HG03139 (cell line): ENCODE measurements at regions not wholly inside any gene's neighbourhood (a gene's known extent, or its start where the extent isn't known, plus 50 kb on each side); places are given as distances from the start of the nearest gene placed in this dataset.

ENCODE experiments used
- ATAC-seq: cut with Tn5 transposase; IDR thresholded peaks from one replicate; pipeline ENCODE4 v1.9.1; 2021; ENCODE audit not compliant: unreplicated experiment

- no peak for ATAC-seq
Observed at GRCh38 chr2:129252781-129253460, 726.5 kb upstream of the RAB6C start.

GRCh38 chr2:129253461-129253812, 726.0 kb upstream of the RAB6C start:
- ATAC-seq = no peak

GRCh38 chr2:129254718-129255117, 724.7 kb upstream of the RAB6C start:
- no peak for ATAC-seq

GRCh38 chr2:129255610-129256313, 723.7 kb upstream of the RAB6C start:
- no peak for ATAC-seq

- ATAC-seq = no peak
Observed at GRCh38 chr2:129256642-129257041, 722.8 kb upstream of the RAB6C start.

- ATAC-seq = no peak
Observed at GRCh38 chr2:129262934-129263333, 716.5 kb upstream of the RAB6C start.

- ATAC-seq = no peak
Observed at GRCh38 chr2:129263939-129264338, 715.5 kb upstream of the RAB6C start.

- no peak for ATAC-seq
Observed at GRCh38 chr2:129267559-129267958, 711.9 kb upstream of the RAB6C start.

- ATAC-seq = no peak
Observed at GRCh38 chr2:129273266-129274037, 706.0 kb upstream of the RAB6C start.

GRCh38 chr2:129274038-129274415, 705.4 kb upstream of the RAB6C start:
- ATAC-seq = no peak

GRCh38 chr2:129274918-129275317, 704.5 kb upstream of the RAB6C start:
- no peak for ATAC-seq

- ATAC-seq = no peak
Observed at GRCh38 chr2:129275706-129276105, 703.8 kb upstream of the RAB6C start.

GRCh38 chr2:129276978-129277584, 702.4 kb upstream of the RAB6C start:
- ATAC-seq = no peak

GRCh38 chr2:129277585-129277981, 701.9 kb upstream of the RAB6C start:
- no peak for ATAC-seq

- no peak for ATAC-seq
Observed at GRCh38 chr2:129281791-129282530, 697.5 kb upstream of the RAB6C start.

- ATAC-seq = no peak
Observed at GRCh38 chr2:129285012-129285411, 694.5 kb upstream of the RAB6C start.

GRCh38 chr2:129293326-129293725, 686.1 kb upstream of the RAB6C start:
- ATAC-seq = no peak

GRCh38 chr2:129296396-129296795, 683.1 kb upstream of the RAB6C start:
- no peak for ATAC-seq

GRCh38 chr2:129296806-129297205, 682.7 kb upstream of the RAB6C start:
- ATAC-seq = no peak

- no peak for ATAC-seq
Observed at GRCh38 chr2:129297430-129297829, 682.0 kb upstream of the RAB6C start.

GRCh38 chr2:129299338-129299737, 680.1 kb upstream of the RAB6C start:
- ATAC-seq = no peak
